NCI-H345 (cell line): ENCODE measurements at regions not wholly inside any gene's neighbourhood (a gene's known extent, or its start where the extent isn't known, plus 50 kb on each side); places are given as distances from the start of the nearest gene placed in this dataset.
"Not testable (repeated sequence)": the region's sequence is repeated elsewhere in the genome, so short reads cannot be mapped to it uniquely, and the experiment has no call there.

Source experiments
- DNase-seq: peaks from one replicate; lab custom pipeline; 2025; lab: John Stamatoyannopoulos, UW

DNA sequence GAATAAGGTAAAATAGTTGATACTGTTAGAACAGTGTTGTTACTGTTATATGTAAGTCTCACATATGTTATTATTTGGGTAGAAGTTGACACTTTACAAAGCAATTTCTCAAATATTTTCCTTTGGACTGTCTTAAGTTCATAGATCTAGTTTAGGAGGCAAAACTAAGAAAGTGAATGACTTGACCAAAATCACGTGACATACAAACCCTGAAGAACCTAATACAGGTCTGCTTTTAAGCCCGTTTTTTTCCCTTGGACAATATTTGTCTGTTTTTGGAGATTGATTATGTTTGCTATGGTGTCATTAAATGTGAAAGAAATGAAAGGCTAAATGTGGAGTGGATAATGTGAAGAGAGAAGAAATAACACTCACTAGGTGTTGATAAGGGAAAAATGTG lies 644.9 kb upstream of the PITX2 start:
- no peak for DNase-seq

DNA sequence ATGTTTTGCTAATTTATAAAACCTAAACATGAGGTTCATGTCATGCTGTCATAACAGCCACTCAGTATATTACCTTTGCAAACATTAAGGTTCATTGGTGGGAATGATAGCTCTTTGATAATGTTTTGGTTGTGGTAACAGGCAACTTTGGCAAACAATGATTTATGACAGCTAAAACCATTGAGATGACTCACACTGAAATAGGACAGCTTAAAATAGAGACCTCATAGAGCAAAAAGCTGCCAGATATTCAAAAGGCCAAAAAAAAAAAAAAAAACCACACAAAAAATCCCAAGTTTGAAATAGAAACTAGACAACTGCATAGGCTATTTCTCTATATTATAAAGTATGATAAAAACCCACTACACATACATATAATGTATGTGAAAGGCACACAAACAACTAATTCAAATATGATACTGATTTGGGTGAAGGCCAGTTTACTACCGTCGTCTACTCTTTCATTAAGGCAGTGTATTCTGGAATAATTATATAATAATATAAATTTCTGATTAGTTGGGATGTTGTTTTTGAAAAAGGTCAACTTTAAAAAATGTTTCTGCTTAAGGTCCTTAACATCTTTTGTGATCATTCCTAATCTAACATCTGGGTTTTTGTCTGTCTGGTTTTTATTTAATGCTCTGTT lies 646.0 kb upstream of the PITX2 start:
- DNase-seq: no peak

DNA sequence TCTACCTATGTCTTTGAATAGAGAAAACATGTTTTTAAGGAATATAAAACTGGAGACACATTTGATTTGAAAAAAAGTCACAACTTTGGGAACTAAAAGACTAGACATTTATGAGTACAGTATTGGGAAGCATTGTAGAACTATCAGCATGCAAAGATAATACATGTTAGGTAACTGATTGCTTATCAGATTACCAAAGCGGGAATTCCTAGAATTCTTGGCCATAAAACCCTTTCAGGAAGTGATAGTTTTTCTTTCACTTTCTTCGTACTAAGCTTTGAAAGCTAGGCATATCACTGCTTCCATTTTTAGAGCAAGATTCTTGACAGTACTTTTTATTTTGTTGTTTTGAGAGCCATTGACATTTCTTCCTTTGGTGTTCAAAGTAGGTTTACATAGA lies 646.6 kb upstream of the PITX2 start:
- no peak for DNase-seq

DNA sequence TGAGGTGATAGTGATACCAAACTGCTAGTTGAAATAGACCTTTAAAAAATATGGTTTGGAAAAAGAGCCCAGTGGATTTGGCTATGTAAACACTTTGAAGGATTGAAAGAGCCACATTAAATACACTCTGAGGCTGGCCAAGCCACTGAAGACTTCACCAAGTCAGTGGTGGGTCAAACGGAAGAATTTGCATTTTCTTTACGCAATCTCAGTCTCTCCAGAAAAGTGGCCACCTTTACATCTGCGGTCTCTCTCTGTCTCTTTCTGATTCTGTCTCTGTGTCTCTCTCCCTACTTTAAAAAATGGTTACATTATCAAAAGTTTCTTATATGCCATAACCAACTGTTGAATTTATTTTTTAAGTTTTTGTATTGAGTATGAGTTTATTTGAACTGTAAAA lies 651.2 kb upstream of the PITX2 start:
- DNase-seq: no peak

DNA sequence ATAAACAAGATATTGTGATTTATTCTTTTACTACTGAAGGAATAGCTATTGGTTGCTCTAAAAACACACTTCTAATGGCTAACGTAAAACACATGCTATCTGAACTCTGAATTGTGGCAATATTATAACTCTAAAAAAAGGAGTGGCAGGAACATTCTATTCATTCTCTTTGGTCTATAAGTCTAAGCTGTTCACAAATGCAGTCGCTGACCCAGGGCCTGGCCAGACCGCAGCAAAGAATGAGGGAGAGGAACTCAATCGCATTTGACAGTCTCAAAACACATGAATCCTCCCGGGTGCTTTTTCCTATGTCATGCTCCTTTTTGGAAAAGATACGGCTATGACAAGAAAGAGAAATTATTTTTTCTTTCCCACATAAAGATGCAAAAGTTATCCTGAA lies 651.6 kb upstream of the PITX2 start:
- DNase-seq: no peak

DNA sequence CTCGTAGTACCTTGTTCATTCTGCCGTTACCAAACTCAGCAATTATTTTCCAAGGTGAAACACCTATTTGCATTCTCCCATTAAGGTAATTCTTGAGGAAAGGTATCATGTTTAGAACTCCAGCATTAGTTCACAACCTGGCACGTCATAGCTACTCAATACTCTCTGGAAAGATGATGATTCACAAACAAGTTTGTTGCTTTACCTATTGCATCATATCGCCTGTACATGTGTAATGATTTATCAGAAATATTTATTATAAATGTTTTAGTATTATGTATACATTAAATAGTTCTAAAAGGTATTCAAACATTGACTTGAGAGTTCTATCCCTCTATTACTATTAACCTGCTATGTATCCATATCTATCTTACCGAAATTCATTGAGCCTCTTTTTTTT lies 658.3 kb upstream of the PITX2 start:
- DNase-seq: no peak

DNA sequence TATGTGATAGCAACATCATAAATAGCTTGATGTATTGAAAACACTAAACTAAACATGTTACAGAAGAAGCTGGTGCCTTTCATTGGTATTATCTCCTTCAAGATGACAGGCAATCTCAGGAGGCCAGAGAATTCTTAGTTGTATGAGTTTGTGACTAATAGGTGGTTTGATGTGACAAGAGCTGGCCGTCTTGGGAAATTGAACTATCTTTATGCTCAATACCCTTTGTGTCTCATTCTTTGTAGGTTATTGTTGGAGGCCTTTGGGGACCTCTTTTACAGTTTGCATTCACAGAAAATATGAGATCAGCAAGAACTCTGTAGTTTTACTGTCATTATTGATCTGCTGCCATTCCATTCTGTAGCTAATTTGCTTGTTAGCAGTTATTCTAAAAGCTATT lies 659.2 kb upstream of the PITX2 start:
- no peak for DNase-seq

DNA sequence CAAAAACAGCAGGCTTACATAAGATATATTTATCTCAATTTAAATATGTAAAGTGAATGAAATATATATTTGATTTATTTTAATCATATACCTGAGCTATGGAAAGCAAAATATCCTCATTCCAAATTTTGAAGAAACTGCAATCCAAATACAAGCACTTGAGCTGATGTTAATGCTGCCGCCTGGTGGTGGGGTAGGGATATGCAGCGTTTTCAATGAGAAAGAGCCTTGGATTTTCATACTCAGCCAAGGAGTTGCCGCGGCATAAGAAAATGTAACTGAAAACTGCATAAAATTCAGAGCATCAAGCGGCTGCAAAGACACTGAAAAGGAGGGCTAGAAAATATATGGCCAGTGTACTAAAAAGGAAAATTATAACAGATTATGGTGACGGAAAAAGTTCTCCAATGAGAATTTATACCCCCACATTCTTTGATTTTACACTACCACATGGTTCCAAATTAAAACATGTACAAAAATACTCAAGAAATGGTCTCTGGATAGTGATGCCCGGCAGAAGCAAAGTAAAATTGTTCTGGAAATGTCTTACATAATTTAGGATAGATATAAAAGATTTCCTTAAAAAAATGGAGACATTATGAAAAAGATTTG lies 660.3 kb upstream of the PITX2 start:
- peak; percentile 2 for DNase-seq

DNA sequence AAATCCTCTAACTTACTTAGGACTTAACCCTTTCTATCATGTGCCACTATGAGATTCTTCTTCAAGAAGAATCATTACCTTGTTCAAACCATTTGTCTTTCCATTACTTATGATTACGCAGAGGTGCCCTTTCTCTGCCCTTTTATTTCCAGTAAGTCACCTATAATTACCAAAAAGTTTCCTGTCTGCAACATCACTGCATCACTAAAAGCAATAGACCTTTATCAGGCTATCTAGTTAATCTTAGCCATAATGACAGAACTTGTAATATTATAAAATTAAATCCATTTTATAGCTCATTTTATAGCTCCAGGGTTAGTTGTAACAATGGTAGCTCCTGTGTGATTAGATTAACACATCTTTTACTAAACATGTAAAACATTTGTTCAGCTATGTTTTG lies 673.6 kb upstream of the PITX2 start:
- DNase-seq: no peak

DNA sequence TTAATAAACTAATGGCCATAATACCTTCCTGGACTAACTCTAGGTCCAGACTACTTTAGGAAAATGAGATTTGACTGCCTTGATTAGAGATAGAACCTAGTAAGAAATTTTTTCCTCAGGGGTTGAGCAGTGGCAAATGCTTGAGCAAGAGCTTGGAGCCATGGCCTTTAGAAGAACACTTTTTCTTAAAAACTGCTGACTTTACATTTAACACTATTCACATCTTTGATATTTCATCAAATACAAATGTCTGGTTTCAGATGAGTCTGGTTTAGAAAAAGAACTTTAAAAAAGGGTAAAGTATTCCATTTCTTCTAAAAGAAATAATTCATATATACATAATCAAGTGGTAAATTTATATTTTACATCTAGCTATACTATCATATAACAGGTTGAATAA lies 680.9 kb upstream of the PITX2 start:
- no peak for DNase-seq

DNA sequence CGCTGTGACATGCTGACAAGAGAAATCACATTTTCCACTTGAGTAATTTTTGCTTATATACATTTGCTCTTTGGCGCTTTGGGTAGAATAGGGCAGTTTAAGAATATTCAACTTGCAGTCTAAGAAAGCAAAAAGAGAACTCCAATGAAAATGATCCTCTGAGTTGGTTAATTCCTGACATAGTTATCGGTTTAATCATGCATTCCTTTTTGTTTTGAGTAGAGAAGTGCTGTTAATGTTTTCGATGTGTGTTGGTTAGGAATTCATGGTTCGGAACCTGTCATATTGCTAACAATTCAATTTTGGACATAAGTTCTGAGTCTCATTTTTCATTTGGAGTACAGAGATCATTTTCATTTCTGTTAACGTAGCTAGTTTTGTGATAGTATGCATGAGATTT lies 700.6 kb upstream of the PITX2 start:
- DNase-seq: no peak

DNA sequence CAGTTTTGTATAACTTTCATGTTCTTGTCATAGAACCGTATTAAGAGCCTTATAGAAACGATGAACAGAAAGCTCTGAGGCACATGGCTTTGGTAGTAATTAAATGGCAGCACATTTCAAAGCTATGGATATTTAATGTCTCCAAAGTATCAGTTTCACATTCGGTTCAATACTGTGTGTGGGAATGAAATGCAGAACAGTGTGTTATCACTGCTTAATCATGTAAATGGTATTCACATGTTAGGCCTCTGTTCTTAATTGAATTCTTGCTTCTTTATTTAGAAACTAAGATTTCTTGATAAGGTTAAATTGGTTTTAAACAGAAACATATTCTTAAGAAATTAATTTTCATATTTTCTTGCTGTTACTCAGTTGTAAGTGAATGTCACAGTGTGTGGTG lies 701.0 kb upstream of the PITX2 start:
- DNase-seq: no peak

DNA sequence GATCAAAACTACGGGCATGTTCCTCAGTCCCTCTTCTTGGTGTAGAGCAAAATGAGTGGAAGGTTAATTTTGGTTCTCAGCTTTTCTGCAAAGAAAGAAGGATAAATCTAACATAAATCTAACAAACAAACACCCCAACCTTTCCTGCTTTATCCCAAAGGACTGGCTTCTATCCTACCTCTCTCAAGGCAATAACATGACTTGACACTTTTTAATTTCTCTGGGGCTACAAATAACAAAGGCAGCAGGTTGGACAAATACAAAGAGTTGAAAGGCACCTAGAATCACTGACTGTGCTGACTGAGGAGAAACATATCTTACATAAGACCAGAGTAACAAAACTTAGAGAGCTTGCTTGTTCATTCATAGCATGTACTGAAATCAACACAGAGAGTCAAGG lies 703.6 kb upstream of the PITX2 start:
- no peak for DNase-seq

DNA sequence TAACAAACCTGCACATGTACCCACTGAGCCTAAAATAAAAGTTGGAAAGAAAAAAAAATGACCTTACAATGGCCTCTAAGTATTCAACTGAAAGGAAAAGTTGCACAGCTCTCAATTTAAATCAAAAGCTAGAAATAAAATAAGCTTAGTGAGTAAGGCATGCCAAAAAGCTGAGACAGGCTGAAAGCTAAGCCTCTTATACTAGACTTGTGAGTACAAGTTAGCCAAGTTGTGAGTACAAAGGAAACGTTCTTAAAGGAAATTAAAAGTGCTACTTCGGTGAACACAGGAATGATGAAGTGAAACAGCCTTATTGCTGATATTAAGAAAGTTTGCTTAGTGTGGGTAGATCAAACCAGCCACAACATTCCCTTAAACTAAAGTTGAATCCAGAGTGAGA lies 707.9 kb upstream of the PITX2 start:
- DNase-seq: no peak

DNA sequence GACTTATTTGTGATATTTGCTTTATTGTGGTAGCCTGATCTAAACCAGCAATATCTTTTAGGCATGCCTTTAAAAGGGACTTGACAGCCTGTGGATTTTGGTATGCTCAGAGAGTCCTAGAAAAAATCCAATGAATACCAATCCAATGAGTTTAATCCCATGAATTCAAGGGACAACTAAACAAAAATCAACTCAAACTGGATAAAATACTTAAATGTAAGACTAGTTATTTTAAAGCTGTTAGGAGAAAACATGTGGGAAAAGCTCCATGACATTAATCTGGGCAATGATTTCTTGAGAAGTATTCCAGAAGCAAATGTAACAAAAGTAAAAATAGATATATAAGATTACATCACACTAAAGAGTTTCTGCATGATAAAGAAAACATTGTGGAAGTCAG lies 711.5 kb upstream of the PITX2 start:
- DNase-seq: no peak

DNA sequence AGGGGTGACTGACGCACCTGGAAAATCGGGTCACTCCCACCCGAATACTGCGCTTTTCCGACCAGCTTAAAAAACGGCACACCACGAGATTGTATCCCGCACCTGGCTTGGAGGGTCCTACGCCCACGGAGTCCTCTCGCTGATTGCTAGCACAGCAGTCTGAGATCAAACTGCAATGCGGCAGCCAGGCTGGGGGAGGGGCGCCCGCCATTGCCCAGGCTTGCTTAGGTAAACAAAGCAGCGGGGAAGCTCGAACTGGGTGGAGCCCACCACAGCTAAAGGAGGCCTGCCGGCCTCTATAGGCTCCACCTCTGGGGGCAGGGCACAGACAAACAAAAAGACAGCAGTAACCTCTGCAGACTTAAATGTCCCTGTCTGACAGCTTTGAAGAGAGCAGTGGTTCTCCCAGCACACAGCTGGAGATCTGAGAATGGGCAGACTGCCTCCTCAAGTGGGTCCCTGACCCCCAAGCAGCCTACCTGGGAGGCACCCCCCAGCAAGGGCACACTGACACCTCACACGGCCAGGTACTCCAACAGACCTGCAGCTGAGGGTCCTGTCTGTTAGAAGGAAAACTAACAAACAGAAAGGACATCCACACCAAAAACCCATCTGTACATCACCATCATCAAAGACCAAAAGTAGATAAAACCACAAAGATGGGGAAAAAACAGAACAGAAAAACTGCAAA lies 714.5 kb upstream of the PITX2 start:
- peak; percentile 41 for DNase-seq

DNA sequence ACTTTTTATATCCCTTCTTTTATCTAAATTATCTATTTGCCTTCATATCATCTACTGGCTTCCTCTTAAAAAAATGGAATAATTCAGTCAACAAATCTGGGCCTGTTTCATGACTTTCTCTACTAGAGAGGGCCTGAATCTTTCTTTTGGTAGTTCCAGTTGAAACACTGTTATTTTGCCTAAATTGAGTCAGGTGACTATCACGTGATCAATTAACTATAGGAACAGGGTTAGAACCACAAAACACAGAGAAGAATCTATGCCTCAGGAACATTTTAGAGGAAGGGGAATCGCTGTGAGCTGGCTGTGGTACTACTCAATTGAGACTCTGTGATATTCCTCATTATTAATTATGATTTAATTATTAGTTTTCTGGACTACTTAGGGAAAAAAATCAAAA lies 736.7 kb upstream of the PITX2 start:
- DNase-seq: no peak

DNA sequence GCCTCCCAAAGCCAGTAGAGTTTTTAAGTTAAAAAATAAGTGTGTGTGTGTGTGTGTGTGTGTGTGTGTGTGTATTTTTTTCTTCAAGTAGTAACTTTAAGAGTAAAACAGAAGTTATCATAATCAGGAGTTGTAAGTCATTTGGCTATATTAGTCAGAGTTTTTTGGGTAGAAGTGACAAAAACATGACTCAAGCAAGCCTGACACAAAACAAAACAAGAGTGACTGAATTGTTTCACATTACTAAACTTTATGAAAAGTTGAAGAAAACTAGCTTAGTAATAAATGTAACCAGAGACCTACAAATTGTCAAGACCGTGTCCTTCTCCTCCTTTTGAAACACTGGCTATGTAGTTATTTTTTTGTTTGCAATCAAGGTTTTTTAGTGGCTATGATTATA lies 738.0 kb upstream of the PITX2 start:
- no peak for DNase-seq

DNA sequence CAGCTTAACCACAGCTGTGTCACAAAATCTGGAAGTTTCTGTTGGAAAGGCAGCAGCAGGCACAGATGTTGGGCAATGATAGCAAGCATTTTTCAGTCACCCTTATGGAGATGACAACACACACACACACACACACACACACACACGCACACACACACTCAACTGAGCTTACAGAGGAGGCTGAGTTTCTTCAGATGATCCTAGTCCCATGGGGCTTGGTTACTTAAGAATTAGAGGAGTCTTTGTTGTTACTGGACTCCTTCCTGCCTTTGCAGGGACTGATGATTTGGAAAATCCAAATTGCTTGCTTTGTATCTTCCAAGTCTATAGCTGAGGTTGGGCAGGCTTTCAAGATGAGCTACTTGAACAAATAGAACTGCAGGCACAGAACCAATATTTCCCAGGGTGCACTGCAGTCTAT lies 740.1 kb upstream of the PITX2 start:
- no peak for DNase-seq

DNA sequence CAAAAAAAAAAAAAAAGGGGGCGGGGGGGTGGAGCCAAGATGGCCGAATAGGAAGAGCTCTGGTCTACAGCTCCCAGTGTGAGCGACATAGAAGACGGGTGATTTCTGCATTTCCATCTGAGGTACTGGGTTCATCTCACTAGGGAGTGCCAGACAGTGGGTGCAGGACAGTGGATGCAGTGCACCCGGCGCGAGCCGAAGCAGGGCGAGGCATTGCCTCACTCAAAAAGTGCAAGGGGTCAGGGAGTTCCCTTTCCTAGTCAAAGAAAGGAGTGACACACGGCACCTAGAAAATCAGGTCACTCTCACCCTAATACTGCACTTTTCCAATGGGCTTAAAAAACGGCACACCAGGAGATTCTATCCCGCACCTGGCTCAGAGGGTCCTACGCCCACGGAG lies 755.0 kb upstream of the PITX2 start:
- DNase-seq: not testable (repeated sequence)

DNA sequence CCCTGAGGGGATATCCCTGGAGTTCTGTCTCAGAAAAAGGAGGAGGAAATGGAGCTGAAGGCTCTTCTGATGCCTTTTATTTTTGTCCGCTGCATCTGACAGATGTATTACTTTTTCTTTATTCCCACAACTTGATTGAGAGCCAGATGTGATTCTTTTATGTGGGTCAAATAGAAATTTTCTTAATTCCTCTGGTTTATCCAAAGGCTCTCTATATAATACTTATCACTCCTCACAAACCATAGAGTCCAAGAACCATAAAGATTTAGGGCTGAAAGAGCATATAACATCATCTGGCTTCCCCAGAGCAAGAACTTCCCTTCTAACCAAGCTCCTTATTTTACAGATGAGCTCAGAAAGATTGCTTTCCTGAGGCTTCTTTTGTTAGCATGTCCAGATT lies 756.7 kb upstream of the FAM241A start:
- DNase-seq: no peak

DNA sequence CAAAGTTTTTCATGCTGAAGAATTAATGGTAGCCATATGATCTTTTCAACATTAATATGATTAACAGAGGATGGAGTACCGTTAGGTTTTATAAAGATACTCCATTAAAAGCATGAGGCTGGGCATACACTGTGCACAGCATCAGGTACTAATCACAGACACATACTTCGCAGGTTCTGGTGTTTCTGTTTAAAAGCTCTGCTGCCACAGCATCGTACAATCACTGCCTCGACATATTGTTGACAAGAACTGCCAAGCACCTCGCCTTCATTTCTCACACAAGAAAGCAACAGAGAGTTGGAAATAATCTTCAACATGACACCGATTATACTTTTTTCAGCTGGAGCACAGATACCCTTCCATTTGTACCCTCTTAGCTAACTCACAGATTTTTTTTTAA lies 753.4 kb upstream of the FAM241A start:
- no peak for DNase-seq

DNA sequence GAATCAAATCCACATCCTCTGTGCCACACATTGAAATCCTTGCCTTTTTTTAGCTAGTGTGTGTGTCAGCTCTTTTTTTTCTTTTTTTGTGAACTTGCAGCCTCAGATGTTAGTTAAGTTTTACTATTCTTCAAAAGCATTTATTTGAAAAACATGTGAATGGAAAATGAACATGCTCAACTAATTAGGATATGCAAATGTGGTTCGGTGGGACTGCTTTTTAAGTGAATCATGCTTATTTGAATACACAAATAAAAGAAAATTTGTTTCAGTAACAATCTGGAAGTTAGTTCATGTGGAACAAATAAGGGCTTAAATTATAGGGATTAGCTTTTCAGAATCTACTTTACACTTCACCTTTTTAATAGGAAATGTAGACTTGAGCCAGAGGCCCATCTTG lies 751.5 kb upstream of the FAM241A start:
- no peak for DNase-seq

DNA sequence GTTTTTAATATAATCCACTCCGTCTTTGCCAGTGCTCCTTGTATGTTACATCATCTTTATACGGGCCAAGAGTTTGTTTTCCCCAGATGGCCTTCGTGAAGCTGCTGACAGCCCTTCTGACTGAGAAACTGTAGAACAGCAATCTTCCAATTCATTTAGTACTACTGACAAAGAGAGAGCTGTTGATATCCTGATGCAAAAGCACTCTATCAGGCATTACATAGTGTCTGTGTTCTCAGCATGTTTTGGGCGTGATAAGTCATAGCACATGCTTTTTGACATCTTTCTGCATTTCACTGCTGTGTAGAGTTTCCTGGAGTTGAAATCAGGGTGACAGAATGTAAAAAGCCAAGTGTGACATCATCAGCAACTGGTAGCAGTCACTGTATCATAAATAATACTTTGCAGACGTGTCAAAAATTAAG lies 746.3 kb upstream of the FAM241A start:
- DNase-seq: no peak
